GM23338 (cell line): ENCODE measurements at regions not wholly inside any gene's neighbourhood (a gene's known extent, or its start where the extent isn't known, plus 50 kb on each side); places are given as distances from the start of the nearest gene placed in this dataset.

Experiments
- ATAC-seq: fragments of 200-7000 bp; cut with Tn5 transposase; 3 replicates; pipeline ENCODE4 v1.9.1; 2020
- DNase-seq: peaks from one replicate; pipeline ENCODE4 v3.0.0-alpha.2; 2015; ENCODE audit warnings: low spot score
- H2AFZ ChIP-seq: fragments of 200-600 bp; sonication (generic); 2 replicates; pipeline ENCODE4 v1.8.0; 2016; ENCODE audit warnings: antibody characterized with exemption, mild to moderate bottlenecking, moderate library complexity
- H3F3A ChIP-seq: fragments of 200-600 bp; sonication (generic); replicated peaks from 2 replicates; pipeline ENCODE4 v1.8.0; 2017; ENCODE audit warnings: antibody characterized with exemption, mixed run types, low read depth
- H3K27ac ChIP-seq: fragments of 200-600 bp; sonication (generic); 2 replicates; pipeline ENCODE4 v1.6.1; 2016; ENCODE audit warnings: low read depth
- H3K27me3 ChIP-seq: fragments of 200-600 bp; sonication (generic); 2 replicates; pipeline ENCODE4 v1.8.0; 2016; ENCODE audit warnings: mild to moderate bottlenecking, mixed run types, moderate library complexity; ENCODE audit not compliant: insufficient read depth
- H3K36me3 ChIP-seq: fragments of 200-600 bp; sonication (generic); 2 replicates; pipeline ENCODE4 v1.8.0; 2016; ENCODE audit warnings: mild to moderate bottlenecking; ENCODE audit not compliant: insufficient read depth
- H3K4me1 ChIP-seq: fragments of 200-600 bp; sonication (generic); 2 replicates; pipeline ENCODE4 v1.8.0; 2016; ENCODE audit warnings: mild to moderate bottlenecking, moderate library complexity; ENCODE audit not compliant: insufficient read depth
- H3K4me2 ChIP-seq: fragments of 200-600 bp; sonication (generic); 2 replicates; pipeline ENCODE4 v1.7.1; 2017; ENCODE audit warnings: mixed run types
- H3K4me3 ChIP-seq: fragments of 200-600 bp; sonication (generic); 2 replicates; pipeline ENCODE4 v1.6.1; 2016; ENCODE audit warnings: mixed run types
- H3K79me2 ChIP-seq: fragments of 200-600 bp; sonication (generic); replicated peaks from 2 replicates; pipeline ENCODE4 v1.8.0; 2017; ENCODE audit warnings: mild to moderate bottlenecking; ENCODE audit not compliant: insufficient read depth
- H3K9me2 ChIP-seq: fragments of 200-600 bp; sonication (generic); 2 replicates; pipeline ENCODE4 v1.8.0; 2017; ENCODE audit not compliant: insufficient read depth
- H4K20me1 ChIP-seq: fragments of 200-600 bp; sonication (generic); replicated peaks from 2 replicates; pipeline ENCODE4 v1.8.0; 2017; ENCODE audit warnings: mild to moderate bottlenecking; ENCODE audit not compliant: insufficient read depth
- H3K27ac Mint-ChIP-seq: 2 replicates; pipeline ENCODE4 v1.8.0; 2020; ENCODE audit warnings: inconsistent platforms, mild to moderate bottlenecking, moderate library complexity, mixed read lengths
- H3K27me3 Mint-ChIP-seq: 3 replicates; pipeline ENCODE4 v1.8.0; 2022; ENCODE audit warnings: low read depth, mild to moderate bottlenecking, moderate library complexity, mixed read lengths, inconsistent platforms; ENCODE audit not compliant: insufficient read depth, poor library complexity
- H3K36me3 Mint-ChIP-seq: 3 replicates; pipeline ENCODE4 v1.8.0; 2021; ENCODE audit warnings: low read depth, mild to moderate bottlenecking, inconsistent platforms, moderate library complexity, mixed read lengths
- H3K4me1 Mint-ChIP-seq: 3 replicates; pipeline ENCODE4 v1.8.0; 2020; ENCODE audit warnings: mild to moderate bottlenecking, inconsistent platforms, mixed read lengths
- H3K4me3 Mint-ChIP-seq: 3 replicates; pipeline ENCODE4 v1.8.0; 2021; ENCODE audit warnings: moderate library complexity, mild to moderate bottlenecking, inconsistent platforms, mixed read lengths
- H3K9me3 Mint-ChIP-seq: 3 replicates; pipeline ENCODE4 v1.8.0; 2020; ENCODE audit warnings: moderate library complexity, mild to moderate bottlenecking, inconsistent platforms, mixed read lengths
- CREB1 ChIP-seq: fragments of 250-450 bp; sonication (Bioruptor Pico); IDR thresholded peaks from 2 replicates; pipeline ENCODE4 v1.5.0; 2020; ENCODE audit warnings: low read depth, mild to moderate bottlenecking, moderate library complexity
- EZH2 ChIP-seq: fragments of 200-600 bp; sonication (generic); IDR thresholded peaks from one replicate; pipeline ENCODE4 v1.8.0; 2017; ENCODE audit warnings: antibody characterized with exemption, mild to moderate bottlenecking, low read depth; ENCODE audit not compliant: unreplicated experiment
- EZH2phosphoT487 ChIP-seq: fragments of 200-600 bp; sonication (generic); IDR thresholded peaks from one replicate; pipeline ENCODE4 v1.8.1; 2018; ENCODE audit warnings: antibody characterized with exemption; ENCODE audit not compliant: unreplicated experiment
- JUNB ChIP-seq: IDR thresholded peaks from one replicate; pipeline ENCODE4 v1.6.1; 2016; ENCODE audit warnings: antibody characterized with exemption; ENCODE audit not compliant: unreplicated experiment
- ZNF114 ChIP-seq: fragments of 250-450 bp; sonication (Bioruptor Pico); IDR thresholded peaks from 2 replicates; pipeline ENCODE4 v1.5.0; 2020; ENCODE audit warnings: mild to moderate bottlenecking, moderate library complexity
- ZNF331 ChIP-seq: fragments of 250-450 bp; sonication (Bioruptor Pico); IDR thresholded peaks from 2 replicates; pipeline ENCODE4 v1.5.0; 2020; ENCODE audit warnings: low read depth, mild to moderate bottlenecking, moderate library complexity
- TF ChIP-seq, protein P1 (sequence below): fragments of 250-450 bp; sonication (Bioruptor Pico); IDR thresholded peaks from 2 replicates; pipeline ENCODE4 v1.5.0; 2020; ENCODE audit warnings: mild to moderate bottlenecking, moderate library complexity
- TF ChIP-seq, protein P2 (sequence below): IDR thresholded peaks from 2 replicates; pipeline ENCODE4 v1.6.1; 2016; ENCODE audit warnings: antibody characterized with exemption
- TF ChIP-seq, protein P3 (sequence below): IDR thresholded peaks from one replicate; pipeline ENCODE4 v1.6.1; 2018; ENCODE audit warnings: antibody characterized with exemption; ENCODE audit not compliant: unreplicated experiment

GRCh38 chr14:26773906-26774593 lies 176.2 kb upstream of the NOVA1 start:
- no peak overlapping the region for H3K4me2 ChIP-seq
- no peak overlapping the region for H3K27ac ChIP-seq
- H3F3A ChIP-seq = no peaks in the 10 kb centered on the region
- H3K27ac Mint-ChIP-seq = no peak overlapping the region
- no peaks in the 10 kb centered on the region for H3K27me3 ChIP-seq
- TF ChIP-seq, protein P1, sequence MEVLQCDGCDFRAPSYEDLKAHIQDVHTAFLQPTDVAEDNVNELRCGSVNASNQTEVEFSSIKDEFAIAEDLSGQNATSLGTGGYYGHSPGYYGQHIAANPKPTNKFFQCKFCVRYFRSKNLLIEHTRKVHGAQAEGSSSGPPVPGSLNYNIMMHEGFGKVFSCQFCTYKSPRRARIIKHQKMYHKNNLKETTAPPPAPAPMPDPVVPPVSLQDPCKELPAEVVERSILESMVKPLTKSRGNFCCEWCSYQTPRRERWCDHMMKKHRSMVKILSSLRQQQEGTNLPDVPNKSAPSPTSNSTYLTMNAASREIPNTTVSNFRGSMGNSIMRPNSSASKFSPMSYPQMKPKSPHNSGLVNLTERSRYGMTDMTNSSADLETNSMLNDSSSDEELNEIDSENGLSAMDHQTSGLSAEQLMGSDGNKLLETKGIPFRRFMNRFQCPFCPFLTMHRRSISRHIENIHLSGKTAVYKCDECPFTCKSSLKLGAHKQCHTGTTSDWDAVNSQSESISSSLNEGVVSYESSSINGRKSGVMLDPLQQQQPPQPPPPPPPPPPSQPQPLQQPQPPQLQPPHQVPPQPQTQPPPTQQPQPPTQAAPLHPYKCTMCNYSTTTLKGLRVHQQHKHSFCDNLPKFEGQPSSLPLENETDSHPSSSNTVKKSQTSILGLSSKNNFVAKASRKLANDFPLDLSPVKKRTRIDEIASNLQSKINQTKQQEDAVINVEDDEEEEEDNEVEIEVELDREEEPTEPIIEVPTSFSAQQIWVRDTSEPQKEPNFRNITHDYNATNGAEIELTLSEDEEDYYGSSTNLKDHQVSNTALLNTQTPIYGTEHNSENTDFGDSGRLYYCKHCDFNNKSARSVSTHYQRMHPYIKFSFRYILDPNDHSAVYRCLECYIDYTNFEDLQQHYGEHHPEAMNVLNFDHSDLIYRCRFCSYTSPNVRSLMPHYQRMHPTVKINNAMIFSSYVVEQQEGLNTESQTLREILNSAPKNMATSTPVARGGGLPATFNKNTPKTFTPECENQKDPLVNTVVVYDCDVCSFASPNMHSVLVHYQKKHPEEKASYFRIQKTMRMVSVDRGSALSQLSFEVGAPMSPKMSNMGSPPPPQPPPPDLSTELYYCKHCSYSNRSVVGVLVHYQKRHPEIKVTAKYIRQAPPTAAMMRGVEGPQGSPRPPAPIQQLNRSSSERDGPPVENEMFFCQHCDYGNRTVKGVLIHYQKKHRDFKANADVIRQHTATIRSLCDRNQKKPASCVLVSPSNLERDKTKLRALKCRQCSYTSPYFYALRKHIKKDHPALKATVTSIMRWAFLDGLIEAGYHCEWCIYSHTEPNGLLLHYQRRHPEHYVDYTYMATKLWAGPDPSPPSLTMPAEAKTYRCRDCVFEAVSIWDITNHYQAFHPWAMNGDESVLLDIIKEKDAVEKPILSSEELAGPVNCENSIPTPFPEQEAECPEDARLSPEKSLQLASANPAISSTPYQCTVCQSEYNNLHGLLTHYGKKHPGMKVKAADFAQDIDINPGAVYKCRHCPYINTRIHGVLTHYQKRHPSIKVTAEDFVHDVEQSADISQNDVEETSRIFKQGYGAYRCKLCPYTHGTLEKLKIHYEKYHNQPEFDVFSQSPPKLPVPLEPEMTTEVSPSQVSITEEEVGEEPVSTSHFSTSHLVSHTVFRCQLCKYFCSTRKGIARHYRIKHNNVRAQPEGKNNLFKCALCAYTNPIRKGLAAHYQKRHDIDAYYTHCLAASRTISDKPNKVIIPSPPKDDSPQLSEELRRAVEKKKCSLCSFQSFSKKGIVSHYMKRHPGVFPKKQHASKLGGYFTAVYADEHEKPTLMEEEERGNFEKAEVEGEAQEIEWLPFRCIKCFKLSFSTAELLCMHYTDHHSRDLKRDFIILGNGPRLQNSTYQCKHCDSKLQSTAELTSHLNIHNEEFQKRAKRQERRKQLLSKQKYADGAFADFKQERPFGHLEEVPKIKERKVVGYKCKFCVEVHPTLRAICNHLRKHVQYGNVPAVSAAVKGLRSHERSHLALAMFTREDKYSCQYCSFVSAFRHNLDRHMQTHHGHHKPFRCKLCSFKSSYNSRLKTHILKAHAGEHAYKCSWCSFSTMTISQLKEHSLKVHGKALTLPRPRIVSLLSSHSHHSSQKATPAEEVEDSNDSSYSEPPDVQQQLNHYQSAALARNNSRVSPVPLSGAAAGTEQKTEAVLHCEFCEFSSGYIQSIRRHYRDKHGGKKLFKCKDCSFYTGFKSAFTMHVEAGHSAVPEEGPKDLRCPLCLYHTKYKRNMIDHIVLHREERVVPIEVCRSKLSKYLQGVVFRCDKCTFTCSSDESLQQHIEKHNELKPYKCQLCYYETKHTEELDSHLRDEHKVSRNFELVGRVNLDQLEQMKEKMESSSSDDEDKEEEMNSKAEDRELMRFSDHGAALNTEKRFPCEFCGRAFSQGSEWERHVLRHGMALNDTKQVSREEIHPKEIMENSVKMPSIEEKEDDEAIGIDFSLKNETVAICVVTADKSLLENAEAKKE = no peak
- TF ChIP-seq, protein P2, sequence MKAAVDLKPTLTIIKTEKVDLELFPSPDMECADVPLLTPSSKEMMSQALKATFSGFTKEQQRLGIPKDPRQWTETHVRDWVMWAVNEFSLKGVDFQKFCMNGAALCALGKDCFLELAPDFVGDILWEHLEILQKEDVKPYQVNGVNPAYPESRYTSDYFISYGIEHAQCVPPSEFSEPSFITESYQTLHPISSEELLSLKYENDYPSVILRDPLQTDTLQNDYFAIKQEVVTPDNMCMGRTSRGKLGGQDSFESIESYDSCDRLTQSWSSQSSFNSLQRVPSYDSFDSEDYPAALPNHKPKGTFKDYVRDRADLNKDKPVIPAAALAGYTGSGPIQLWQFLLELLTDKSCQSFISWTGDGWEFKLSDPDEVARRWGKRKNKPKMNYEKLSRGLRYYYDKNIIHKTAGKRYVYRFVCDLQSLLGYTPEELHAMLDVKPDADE = no peak
- TF ChIP-seq ZNF114 (CRISPR knock-in tag) (no peak), EZH2 (no peak), EZH2phosphoT487 (no peak), JUNB (no peak), CREB1 (CRISPR knock-in tag) (no peak), ZNF331 (CRISPR knock-in tag) (no peak)
- TF ChIP-seq, protein P3, sequence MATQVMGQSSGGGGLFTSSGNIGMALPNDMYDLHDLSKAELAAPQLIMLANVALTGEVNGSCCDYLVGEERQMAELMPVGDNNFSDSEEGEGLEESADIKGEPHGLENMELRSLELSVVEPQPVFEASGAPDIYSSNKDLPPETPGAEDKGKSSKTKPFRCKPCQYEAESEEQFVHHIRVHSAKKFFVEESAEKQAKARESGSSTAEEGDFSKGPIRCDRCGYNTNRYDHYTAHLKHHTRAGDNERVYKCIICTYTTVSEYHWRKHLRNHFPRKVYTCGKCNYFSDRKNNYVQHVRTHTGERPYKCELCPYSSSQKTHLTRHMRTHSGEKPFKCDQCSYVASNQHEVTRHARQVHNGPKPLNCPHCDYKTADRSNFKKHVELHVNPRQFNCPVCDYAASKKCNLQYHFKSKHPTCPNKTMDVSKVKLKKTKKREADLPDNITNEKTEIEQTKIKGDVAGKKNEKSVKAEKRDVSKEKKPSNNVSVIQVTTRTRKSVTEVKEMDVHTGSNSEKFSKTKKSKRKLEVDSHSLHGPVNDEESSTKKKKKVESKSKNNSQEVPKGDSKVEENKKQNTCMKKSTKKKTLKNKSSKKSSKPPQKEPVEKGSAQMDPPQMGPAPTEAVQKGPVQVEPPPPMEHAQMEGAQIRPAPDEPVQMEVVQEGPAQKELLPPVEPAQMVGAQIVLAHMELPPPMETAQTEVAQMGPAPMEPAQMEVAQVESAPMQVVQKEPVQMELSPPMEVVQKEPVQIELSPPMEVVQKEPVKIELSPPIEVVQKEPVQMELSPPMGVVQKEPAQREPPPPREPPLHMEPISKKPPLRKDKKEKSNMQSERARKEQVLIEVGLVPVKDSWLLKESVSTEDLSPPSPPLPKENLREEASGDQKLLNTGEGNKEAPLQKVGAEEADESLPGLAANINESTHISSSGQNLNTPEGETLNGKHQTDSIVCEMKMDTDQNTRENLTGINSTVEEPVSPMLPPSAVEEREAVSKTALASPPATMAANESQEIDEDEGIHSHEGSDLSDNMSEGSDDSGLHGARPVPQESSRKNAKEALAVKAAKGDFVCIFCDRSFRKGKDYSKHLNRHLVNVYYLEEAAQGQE = no peak
- DNase-seq (no peak), ATAC-seq (no peak)
- no peaks in the 10 kb centered on the region for H3K79me2 ChIP-seq
- H4K20me1 ChIP-seq = no peaks in the 10 kb centered on the region
- H3K4me3 Mint-ChIP-seq = no peak overlapping the region
- H3K36me3 Mint-ChIP-seq = no peaks in the 10 kb centered on the region
- H3K4me1 Mint-ChIP-seq = peaks cover 16% of the 10 kb centered on the region; the same call in 2 of the 3 replicates
- H2AFZ ChIP-seq = no peak overlapping the region
- H3K4me1 ChIP-seq = peaks cover 6% of the 10 kb centered on the region
- H3K9me2 ChIP-seq = no peaks in the 10 kb centered on the region
- no peaks in the 10 kb centered on the region for H3K9me3 Mint-ChIP-seq
- no peaks in the 10 kb centered on the region for H3K27me3 Mint-ChIP-seq
- no peak overlapping the region for H3K4me3 ChIP-seq
- no peaks in the 10 kb centered on the region for H3K36me3 ChIP-seq
